Prostate gland (tissue), 2 donors: ENCODE measurements at regions not wholly inside any gene's neighbourhood (a gene's known extent, or its start where the extent isn't known, plus 50 kb on each side); places are given as distances from the start of the nearest gene placed in this dataset.

Experiments
- DNase-seq: peaks from one replicate; pipeline ENCODE4 v3.0.0-alpha.2; 2019; ENCODE audit warnings: low spot score
- H3K27ac ChIP-seq, 2 donors: fragments of 200-600 bp; sonication (generic); 2 replicates each; pipeline ENCODE4 v1.5.1; 2017 to 2019
- H3K27me3 ChIP-seq: fragments of 200-600 bp; sonication (generic); replicated peaks from 2 replicates; pipeline ENCODE4 v1.5.1; 2019; ENCODE audit not compliant: insufficient read depth
- H3K36me3 ChIP-seq, 2 donors: fragments of 200-600 bp; sonication (generic); 1 replicate in 1 of 2; 2 replicates in 1 of 2; pipeline versions ENCODE4 v1.5.1 to v1.8.1; 2017 to 2019
- H3K4me1 ChIP-seq: fragments of 200-600 bp; sonication (generic); replicated peaks from 2 replicates; pipeline ENCODE4 v1.5.1; 2019
- H3K4me3 ChIP-seq, 2 donors: fragments of 200-600 bp; sonication (generic); 2 replicates each; pipeline ENCODE4 v1.5.1; 2017 to 2019
- H3K9me3 ChIP-seq: fragments of 200-600 bp; sonication (generic); 2 replicates; pipeline ENCODE4 v1.5.1; 2017
- POLR2A ChIP-seq: fragments of 450-650 bp; IDR thresholded peaks from one replicate; pipeline ENCODE4 v1.6.1; 2016; ENCODE audit warnings: antibody characterized with exemption, mild to moderate bottlenecking
- POLR2AphosphoS5 ChIP-seq: sonication (generic); formaldehyde crosslinking; IDR thresholded peaks from one replicate; pipeline ENCODE4 v1.6.1; 2017; ENCODE audit warnings: antibody characterized with exemption
- WGBS: methylation state at CpG from one replicate; pipeline ENCODE4 v1.1.5; 2018; 5-methylcytosine and 5-hydroxymethylcytosine counted together
- intact Hi-C: fragments of 100-400 bp; cut with DNase I; formaldehyde crosslinking; loops from one replicate; pipeline ENCODE4 v1.14.2; 2022
- TF ChIP-seq, protein P1 (sequence below), 4 experiments: fragments of 200-600 bp in 2 of 4; fragments of 450-650 bp in 2 of 4; sonication (generic) in 2 of 4; IDR thresholded peaks; 1 replicate in 3 of 4; 2 replicates in 1 of 4; pipeline ENCODE4 v1.5.1; 2016 to 2019; ENCODE audit warnings: antibody characterized with exemption in 4 of 4, mild to moderate bottlenecking in 2 of 4, moderate library complexity in 2 of 4

DNA sequence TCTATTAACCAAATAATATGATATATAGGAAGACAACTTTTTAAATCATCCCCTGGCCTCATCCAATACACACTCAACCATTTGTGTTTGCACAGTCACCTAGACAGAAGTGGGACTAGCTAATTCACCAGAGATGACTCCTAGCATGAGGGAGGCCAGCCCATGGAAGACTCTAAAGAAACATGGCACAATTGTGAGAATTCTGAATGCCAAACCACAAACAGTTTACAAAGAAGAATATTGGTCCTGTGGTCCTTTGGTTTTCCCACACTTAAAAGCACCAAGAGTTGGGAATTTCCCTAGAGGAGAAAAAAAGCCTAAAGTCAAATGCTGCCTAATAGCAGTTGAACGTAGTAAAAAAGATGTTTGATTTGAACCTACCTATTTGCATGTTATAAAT lies 609.9 kb downstream of the ACTL7B start:
- no peak overlapping the region for H3K27ac ChIP-seq
- TF ChIP-seq POLR2AphosphoS5, result no peak
- TF ChIP-seq, protein P1, sequence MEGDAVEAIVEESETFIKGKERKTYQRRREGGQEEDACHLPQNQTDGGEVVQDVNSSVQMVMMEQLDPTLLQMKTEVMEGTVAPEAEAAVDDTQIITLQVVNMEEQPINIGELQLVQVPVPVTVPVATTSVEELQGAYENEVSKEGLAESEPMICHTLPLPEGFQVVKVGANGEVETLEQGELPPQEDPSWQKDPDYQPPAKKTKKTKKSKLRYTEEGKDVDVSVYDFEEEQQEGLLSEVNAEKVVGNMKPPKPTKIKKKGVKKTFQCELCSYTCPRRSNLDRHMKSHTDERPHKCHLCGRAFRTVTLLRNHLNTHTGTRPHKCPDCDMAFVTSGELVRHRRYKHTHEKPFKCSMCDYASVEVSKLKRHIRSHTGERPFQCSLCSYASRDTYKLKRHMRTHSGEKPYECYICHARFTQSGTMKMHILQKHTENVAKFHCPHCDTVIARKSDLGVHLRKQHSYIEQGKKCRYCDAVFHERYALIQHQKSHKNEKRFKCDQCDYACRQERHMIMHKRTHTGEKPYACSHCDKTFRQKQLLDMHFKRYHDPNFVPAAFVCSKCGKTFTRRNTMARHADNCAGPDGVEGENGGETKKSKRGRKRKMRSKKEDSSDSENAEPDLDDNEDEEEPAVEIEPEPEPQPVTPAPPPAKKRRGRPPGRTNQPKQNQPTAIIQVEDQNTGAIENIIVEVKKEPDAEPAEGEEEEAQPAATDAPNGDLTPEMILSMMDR (IDR thresholded peaks at IDR 0.05), result no peak
- no peak for TF ChIP-seq POLR2A

DNA sequence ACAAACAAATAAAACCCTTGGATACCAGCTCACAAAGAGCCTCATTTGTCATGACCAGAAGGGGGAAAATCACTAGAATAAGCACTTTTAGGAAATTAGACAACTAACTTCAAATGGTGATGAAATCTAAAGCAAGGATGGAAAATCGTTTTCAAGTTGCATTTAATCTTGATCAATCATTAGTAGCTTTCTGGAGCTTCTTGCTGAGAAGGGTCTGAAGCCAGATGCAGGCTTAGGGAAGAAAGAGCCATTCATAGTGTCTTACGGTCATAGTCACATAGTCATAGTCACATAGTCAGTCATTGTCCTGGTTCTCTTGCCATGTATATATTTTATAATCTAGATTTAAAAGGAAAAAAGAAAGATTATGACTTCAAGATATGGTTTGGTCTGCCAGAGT lies 610.5 kb downstream of the ACTL7B start:
- DNase-seq, result no peak
- H3K4me1 ChIP-seq, result no peaks in the 10 kb centered on the region
- H3K27me3 ChIP-seq, result no peaks in the 10 kb centered on the region
- WGBS, result 82% methylated on average over 2 of the region's 2 CpGs
- no peaks in the 10 kb centered on the region for H3K36me3 ChIP-seq
- no peak overlapping the region for H3K27ac ChIP-seq
- no peak for TF ChIP-seq POLR2A
- TF ChIP-seq, protein P1 (IDR thresholded peaks at IDR 0.05), result no peak
- TF ChIP-seq POLR2AphosphoS5, result no peak
- intact Hi-C loops, result no loop called here
- no peaks in the 10 kb centered on the region for H3K9me3 ChIP-seq
- H3K4me3 ChIP-seq, result no peak overlapping the region

More for the DNA sequence above, 609.9 kb downstream of the ACTL7B start:
- intact Hi-C loops, result no loop called here
- H3K4me1 ChIP-seq, result no peaks in the 10 kb centered on the region
- DNase-seq, result no peak
- H3K4me3 ChIP-seq, result no peak overlapping the region
- 77% methylated on average over 1 of the region's 1 CpG for WGBS
- H3K27me3 ChIP-seq, result no peaks in the 10 kb centered on the region
- H3K36me3 ChIP-seq, result no peaks in the 10 kb centered on the region
- H3K9me3 ChIP-seq, result no peaks in the 10 kb centered on the region

DNA sequence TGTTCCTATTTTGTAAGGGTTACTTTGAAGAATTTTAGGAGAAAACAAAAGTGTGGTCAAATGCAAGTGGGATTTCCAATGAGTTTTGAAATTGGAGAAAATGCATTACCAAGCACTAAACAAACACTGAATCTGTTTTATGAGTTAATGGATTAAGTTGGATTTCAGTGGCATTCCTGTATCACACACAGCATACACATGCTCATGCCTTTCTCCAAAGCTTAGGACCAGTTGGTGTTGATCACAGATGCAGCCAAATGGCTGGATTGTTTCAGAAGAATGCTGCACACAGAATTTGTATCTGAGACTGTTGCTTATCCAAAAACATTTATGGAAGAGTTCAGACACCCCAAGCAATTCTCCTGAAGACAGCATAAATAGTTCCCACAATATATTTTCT lies 611.1 kb downstream of the ACTL7B start:
- Histone ChIP-seq H3K36me3 (no peaks in the 10 kb centered on the region), H3K4me3 (no peak overlapping the region), H3K27me3 (no peaks in the 10 kb centered on the region), H3K9me3 (no peaks in the 10 kb centered on the region), H3K27ac (no peak overlapping the region), H3K4me1 (no peaks in the 10 kb centered on the region)
- no peak for DNase-seq
- intact Hi-C loops, result no loop called here
- TF ChIP-seq POLR2AphosphoS5 (no peak), POLR2A (no peak)
- TF ChIP-seq, protein P1 (IDR thresholded peaks at IDR 0.05), result no peak

DNA sequence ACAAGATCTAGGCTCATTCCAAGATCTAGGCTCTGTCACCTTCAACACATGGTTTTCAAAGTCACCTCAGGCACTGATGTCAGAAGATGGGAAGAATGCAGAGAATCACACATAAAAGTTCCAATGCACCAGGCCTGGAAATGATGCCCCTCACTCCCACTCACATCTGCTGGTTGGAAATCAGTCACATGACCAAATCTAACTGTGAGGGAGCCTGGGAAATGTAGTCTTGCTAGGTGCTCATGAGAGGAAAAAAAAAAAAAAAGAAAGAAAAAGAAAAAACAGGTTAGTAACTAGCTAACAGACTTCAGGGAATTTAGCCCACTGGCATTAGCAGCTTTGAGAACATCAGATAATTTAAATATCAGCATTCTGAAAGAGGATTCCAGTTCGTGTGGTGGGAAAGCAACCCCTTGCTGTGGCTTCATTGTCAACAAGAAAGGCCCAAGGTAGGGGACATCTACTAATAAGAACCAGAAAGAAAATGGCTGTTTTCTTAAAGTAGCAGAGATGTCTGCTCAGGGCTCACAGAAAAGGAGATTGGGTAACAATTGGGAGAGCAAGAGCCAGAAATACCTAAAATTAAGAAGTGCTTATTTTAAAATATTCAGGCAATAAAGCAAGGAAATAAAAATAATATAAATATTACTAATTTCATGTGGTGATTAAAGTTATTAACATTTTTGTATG lies 614.3 kb downstream of the ACTL7B start:
- Histone ChIP-seq H3K27ac (no peak overlapping the region), H3K36me3 (no peaks in the 10 kb centered on the region), H3K4me1 (no peaks in the 10 kb centered on the region), H3K9me3 (no peaks in the 10 kb centered on the region), H3K4me3 (no peak overlapping the region), H3K27me3 (no peaks in the 10 kb centered on the region)
- TF ChIP-seq POLR2A (no peak), POLR2AphosphoS5 (no peak)
- TF ChIP-seq, protein P1 (IDR thresholded peaks at IDR 0.05), result no peak
- intact Hi-C loops, result no loop called here
- 82% methylated on average over 1 of the region's 1 CpG for WGBS
- DNase-seq, result no peak

DNA sequence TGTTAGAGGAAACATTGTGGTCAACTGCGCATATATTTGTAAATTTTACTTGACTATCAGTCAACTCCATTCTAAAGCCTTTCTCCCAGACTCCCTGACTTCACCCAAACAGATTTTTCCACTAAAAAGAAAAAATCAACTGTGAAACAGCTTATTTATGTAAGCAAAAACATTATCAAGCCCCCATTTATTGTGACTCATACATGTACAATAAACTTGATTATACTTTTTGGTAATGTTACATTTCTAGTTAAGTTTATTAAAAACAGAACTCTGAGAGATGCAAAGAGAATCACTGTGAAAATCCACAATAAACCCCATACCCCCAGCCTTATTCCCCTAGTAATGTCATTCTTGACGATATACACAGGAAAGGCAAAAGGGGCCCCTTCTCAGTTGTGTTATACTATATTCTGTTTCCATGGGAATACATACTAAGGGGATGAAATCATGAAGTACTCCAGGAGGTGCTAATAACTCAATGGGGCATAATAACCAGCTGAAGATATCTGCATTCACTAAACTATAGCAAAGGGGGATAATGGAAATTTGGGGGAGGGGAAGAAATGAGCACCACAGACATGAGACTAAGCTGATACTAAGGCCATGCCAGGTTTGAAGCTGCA lies 616.0 kb downstream of the ACTL7B start:
- H3K27ac ChIP-seq, result no peak overlapping the region
- no peak overlapping the region for H3K4me3 ChIP-seq
- H3K4me1 ChIP-seq, result no peaks in the 10 kb centered on the region
- DNase-seq, result no peak
- H3K9me3 ChIP-seq, result no peaks in the 10 kb centered on the region
- TF ChIP-seq, protein P1 (IDR thresholded peaks at IDR 0.05), result no peak
- TF ChIP-seq POLR2A (no peak), POLR2AphosphoS5 (no peak)
- WGBS, result 86% methylated on average over 2 of the region's 2 CpGs
- no peaks in the 10 kb centered on the region for H3K36me3 ChIP-seq
- intact Hi-C loops, result no loop called here
- H3K27me3 ChIP-seq, result no peaks in the 10 kb centered on the region
